ENCODE measurements at regions not wholly inside any gene's neighbourhood (a gene's known extent, or its start where the extent isn't known, plus 50 kb on each side); places are given as distances from the start of the nearest gene placed in this dataset.
"Not testable (repeated sequence)": the region's sequence is repeated elsewhere in the genome, so short reads cannot be mapped to it uniquely, and the experiment has no call there.

DNA sequence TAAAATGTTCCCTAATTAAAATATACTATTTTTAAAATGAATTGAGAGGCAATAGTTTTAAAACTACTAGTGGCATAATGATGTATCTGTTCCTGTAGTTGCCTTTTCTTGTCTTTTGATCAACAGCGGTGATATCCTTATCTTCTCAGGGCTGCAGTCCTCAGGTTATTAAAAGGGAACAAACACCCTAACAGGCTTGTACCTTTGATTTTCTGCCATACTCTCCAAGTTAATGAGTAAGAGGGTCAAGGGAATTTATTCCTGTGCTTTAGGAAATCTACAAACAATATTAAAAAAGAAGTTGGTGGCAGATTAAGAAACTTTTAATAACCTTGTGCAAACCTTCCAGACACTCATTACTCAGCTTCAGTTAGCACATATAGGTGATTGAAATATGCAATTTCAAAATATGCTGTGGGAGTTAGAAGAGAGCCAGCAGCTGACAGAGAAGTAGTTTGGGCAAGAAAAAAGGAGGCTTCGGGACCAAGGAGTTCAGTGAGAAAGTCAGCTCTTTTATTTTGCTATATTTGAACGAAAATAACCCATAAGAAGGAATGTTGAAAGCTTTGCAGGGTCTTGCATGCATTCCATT lies 81.0 kb upstream of the TLE4 start:
- no peak for DNase-seq (ENCODE audit: low read depth, low spot score)

DNA sequence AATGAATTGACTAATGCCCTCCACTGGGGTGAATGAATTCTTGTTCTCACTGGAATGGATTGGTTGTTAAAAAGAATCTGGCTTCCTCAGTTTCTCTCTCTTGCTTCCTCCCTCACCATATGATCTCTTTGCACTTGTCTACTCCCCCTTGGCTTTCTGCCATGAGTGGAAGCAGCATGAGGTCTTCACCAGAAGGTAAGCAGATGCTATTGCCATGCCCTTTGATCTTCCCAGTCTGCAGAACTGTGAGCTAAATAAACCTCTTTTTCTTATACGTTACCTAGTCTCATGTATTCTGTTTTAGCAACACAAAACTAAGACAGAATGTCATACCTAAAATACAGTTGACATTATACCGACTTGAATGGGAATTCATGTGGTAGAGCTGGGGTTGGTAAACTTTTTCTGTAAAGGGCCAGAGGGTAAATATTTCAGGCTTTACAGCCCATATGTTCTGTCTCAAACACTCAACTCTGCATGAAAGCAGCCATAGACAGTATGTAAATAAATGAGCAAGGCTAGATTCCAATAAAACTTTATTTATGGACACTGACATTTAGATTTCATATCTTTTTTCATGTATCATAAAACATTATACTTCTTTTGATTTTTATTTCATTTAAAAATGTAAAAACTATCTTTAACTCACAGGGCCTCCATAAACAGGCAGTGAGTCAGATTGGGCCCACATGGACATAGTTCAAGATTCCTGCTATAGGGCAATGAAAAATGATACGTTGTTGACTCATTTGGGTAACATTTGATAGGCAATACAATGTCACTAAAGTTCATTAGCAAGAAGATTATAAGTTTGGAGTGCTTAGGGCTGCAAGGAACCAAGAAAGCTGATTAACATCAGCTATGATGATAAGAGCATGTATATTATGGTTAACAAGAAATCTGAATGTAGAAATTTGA lies 79.4 kb upstream of the TLE4 start:
- no peak for DNase-seq (ENCODE audit: low read depth, low spot score)

DNA sequence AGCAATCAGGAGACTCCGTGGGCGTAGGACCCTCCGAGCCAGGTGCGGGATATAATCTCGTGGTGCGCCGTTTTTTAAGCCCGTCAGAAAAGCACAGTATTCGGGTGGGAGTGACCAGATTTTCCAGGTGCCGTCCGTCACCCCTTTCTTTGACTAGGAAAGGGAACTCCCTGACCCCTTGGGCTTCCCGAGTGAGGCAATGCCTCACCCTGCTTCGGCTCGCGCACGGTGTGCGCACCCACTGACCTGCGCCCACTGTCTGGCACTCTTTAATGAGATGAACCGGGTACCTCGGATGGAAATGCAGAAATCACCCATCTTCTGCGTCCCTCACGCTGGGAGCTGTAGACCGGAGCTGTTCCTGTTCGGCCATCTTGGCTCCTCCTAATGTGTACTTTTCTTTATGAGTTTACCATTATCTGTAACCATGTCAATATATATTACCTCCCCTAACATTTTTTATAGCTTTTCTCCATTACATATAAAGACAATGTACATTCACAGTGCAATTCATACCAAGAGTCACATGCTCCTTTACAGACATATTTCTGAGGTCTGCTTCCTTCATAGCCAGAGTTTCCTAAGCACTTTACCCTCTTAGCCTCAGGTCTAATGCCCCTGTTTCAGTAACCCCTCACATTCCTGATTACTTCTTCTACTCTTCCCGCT lies 71.4 kb upstream of the TLE4 start:
- DNase-seq (ENCODE audit: low read depth, low spot score): not testable (repeated sequence)

DNA sequence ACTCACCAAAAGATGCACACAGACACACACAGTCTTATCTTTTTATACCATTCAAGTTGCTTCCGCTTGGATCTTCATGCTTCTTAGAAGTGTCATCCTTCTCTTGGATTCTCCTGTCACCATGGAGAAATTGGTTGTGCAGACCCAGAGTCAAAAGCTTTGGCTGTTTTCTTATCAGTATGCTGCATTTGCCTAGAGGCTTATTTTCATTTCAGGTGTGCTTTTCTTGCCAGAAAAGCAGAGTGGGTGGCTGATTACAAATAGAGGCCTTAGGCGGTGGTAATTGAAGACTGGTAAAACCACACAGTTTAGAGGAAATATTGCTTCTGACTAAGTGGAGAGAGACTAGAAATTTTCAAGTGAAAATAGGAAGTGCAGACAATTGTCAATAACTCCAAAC lies 70.2 kb upstream of the TLE4 start:
- DNase-seq (ENCODE audit: low read depth, low spot score): no peak

DNA sequence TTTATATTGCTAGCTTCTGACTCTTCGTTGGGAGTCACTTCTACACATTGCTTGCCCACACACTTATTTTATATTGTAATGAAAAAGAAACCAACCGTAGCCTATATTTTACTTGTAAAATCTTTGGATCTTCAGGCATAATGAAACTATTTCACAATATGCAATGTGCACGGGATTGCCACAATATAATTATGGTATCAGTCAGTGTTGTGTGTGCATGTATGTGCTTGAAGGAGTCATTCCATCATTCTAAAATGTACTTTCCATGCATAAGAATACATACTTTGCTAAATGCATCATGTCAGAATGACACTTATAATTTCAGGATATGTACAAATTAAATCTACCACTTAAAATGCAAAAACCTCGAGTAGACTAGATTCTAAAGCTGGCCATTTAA lies 64.0 kb upstream of the TLE4 start:
- no peak for DNase-seq (ENCODE audit: low read depth, low spot score)

DNA sequence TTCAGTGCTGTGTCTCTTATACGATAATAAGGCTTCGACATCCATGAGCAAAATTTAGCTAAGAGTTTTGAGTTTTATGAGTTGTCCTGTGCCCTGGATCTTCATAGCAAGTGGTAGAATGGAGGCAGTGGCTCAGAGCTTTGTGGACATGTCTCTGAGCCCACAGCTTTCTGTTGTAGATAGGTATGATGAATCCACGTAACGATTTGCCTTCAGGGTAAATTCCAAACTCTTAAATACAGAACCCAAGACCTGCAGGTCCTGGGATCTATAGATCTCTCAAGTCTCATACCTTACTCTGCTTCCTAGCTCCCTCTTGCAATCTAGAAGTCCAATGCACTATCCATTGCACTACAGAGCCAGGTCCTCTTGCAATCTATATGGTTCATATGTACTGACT lies 59.5 kb upstream of the TLE4 start:
- DNase-seq (ENCODE audit: low read depth, low spot score): no peak
